H9 (cell line): ENCODE measurements at regions not wholly inside any gene's neighbourhood (a gene's known extent, or its start where the extent isn't known, plus 50 kb on each side); places are given as distances from the start of the nearest gene placed in this dataset.

Experiments
- DNase-seq: peaks from one replicate; pipeline ENCODE4 v3.0.0-alpha.2; 2017
- H2AFZ ChIP-seq: one replicate; pipeline ENCODE4 v1.6.1; 2013; ENCODE audit warnings: mild to moderate bottlenecking, low read length, control low read depth, moderate library complexity
- H2AK5ac ChIP-seq: 2 replicates; pipeline ENCODE4 v1.6.1; 2013; ENCODE audit warnings: low read length, control low read depth, mixed read lengths; ENCODE audit not compliant: insufficient read length
- H2BK120ac ChIP-seq: one replicate; pipeline ENCODE4 v1.6.1; 2013; ENCODE audit warnings: low read depth, mild to moderate bottlenecking, low read length, control low read depth, inconsistent platforms; ENCODE audit not compliant: poor library complexity, severe bottlenecking
- H2BK12ac ChIP-seq: 2 replicates; pipeline ENCODE4 v1.6.1; 2013; ENCODE audit warnings: low read length, control low read depth, mixed read lengths, low read depth; ENCODE audit not compliant: insufficient read length
- H2BK15ac ChIP-seq: 2 replicates; pipeline ENCODE4 v1.6.1; 2013; ENCODE audit warnings: low read depth, low read length, control low read depth
- H2BK20ac ChIP-seq: one replicate; pipeline ENCODE4 v1.6.1; 2013; ENCODE audit warnings: low read depth, mild to moderate bottlenecking, low read length, control low read depth, inconsistent platforms; ENCODE audit not compliant: poor library complexity, severe bottlenecking
- H2BK5ac ChIP-seq: 2 replicates; pipeline ENCODE4 v1.6.1; 2013; ENCODE audit warnings: low read length, control low read depth, mixed read lengths; ENCODE audit not compliant: insufficient read length
- H3K14ac ChIP-seq: 2 replicates; pipeline ENCODE4 v1.6.1; 2013; ENCODE audit warnings: low read length, control low read depth; ENCODE audit not compliant: insufficient read depth
- H3K18ac ChIP-seq: 2 replicates; pipeline ENCODE4 v1.6.1; 2013; ENCODE audit warnings: low read depth, mild to moderate bottlenecking, mixed read lengths, low read length, control low read depth; ENCODE audit not compliant: insufficient read length
- H3K23ac ChIP-seq: 2 replicates; pipeline ENCODE4 v1.6.1; 2013; ENCODE audit warnings: low read length, control low read depth, mixed read lengths, low read depth; ENCODE audit not compliant: insufficient read length
- H3K23me2 ChIP-seq: 2 replicates; pipeline ENCODE4 v1.6.1; 2013; ENCODE audit warnings: low read depth, mild to moderate bottlenecking, mixed read lengths, low read length, control low read depth; ENCODE audit not compliant: insufficient read length, poor library complexity, severe bottlenecking
- H3K27ac ChIP-seq: 2 replicates; pipeline ENCODE4 v1.5.1; 2013; ENCODE audit warnings: low read length, control low read depth, mixed read lengths, low read depth; ENCODE audit not compliant: insufficient read length
- H3K27me3 ChIP-seq: 2 replicates; pipeline ENCODE4 v1.6.1; 2013; ENCODE audit warnings: low read length, control low read depth, inconsistent platforms; ENCODE audit not compliant: insufficient read depth
- H3K4ac ChIP-seq: 2 replicates; pipeline ENCODE4 v1.6.1; 2013; ENCODE audit warnings: low read depth, mild to moderate bottlenecking, control low read depth, inconsistent platforms, low read length, moderate library complexity
- H3K4me1 ChIP-seq: 2 replicates; pipeline ENCODE4 v1.6.1; 2013; ENCODE audit warnings: low read length, control low read depth, inconsistent platforms; ENCODE audit not compliant: insufficient read depth
- H3K4me2 ChIP-seq: 2 replicates; pipeline ENCODE4 v1.6.1; 2013; ENCODE audit warnings: low read length, control low read depth, mixed read lengths; ENCODE audit not compliant: insufficient read length, insufficient read depth
- H3K56ac ChIP-seq: 2 replicates; pipeline ENCODE4 v1.6.1; 2013; ENCODE audit warnings: low read depth, mild to moderate bottlenecking, mixed read lengths, low read length, control low read depth; ENCODE audit not compliant: insufficient read length
- H3K79me1 ChIP-seq: 2 replicates; pipeline ENCODE4 v1.6.1; 2013; ENCODE audit warnings: low read depth, mild to moderate bottlenecking, moderate library complexity, low read length, control low read depth, inconsistent platforms; ENCODE audit not compliant: insufficient read depth, poor library complexity, severe bottlenecking
- H3K79me2 ChIP-seq: 2 replicates; pipeline ENCODE4 v1.6.1; 2013; ENCODE audit warnings: low read length, control low read depth, inconsistent platforms; ENCODE audit not compliant: insufficient read depth
- H3K9ac ChIP-seq: 2 replicates; pipeline ENCODE4 v1.6.1; 2013; ENCODE audit warnings: low read length, control low read depth, mixed read lengths; ENCODE audit not compliant: insufficient read length; ENCODE audit errors: extremely low read depth
- H3K9me3 ChIP-seq: one replicate; pipeline ENCODE4 v1.6.1; 2013; ENCODE audit warnings: low read depth, low read length, inconsistent platforms; ENCODE audit not compliant: control insufficient read depth
- H3T11ph ChIP-seq: one replicate; pipeline ENCODE4 v1.6.1; 2013; ENCODE audit warnings: mild to moderate bottlenecking, low read length, control low read depth, inconsistent platforms
- H4K20me1 ChIP-seq: one replicate; pipeline ENCODE4 v1.6.1; 2013; ENCODE audit not compliant: control insufficient read depth, insufficient read length, insufficient read depth
- H4K5ac ChIP-seq: 2 replicates; pipeline ENCODE4 v1.6.1; 2013; ENCODE audit warnings: low read depth, mild to moderate bottlenecking, mixed read lengths, low read length, control low read depth; ENCODE audit not compliant: insufficient read length
- H4K8ac ChIP-seq: replicated peaks from 2 replicates; pipeline ENCODE4 v1.6.1; 2013; ENCODE audit warnings: low read length, control low read depth, mixed read lengths, low read depth; ENCODE audit not compliant: insufficient read length
- H4K91ac ChIP-seq: 2 replicates; pipeline ENCODE4 v1.6.1; 2013; ENCODE audit warnings: low read depth, mild to moderate bottlenecking, moderate library complexity, mixed read lengths, low read length, control low read depth; ENCODE audit not compliant: insufficient read length
- H3K27ac Mint-ChIP-seq, 3 experiments: 2 replicates in 2 of 3; 3 replicates in 1 of 3; pipeline ENCODE4 v1.8.0; 2020 to 2021; ENCODE audit warnings: mixed read lengths in 3 of 3, mild to moderate bottlenecking in 1 of 3, moderate library complexity in 1 of 3
- H3K27me3 Mint-ChIP-seq: 2 replicates; pipeline ENCODE4 v1.8.0; 2021; ENCODE audit warnings: low read depth, mild to moderate bottlenecking, moderate library complexity, mixed read lengths
- H3K36me3 Mint-ChIP-seq, 3 experiments: 2 replicates in 2 of 3; 3 replicates in 1 of 3; pipeline ENCODE4 v1.8.0; 2020 to 2021; ENCODE audit warnings: low read depth in 3 of 3, mixed read lengths in 3 of 3; ENCODE audit not compliant: insufficient read depth in 1 of 3
- H3K4me1 Mint-ChIP-seq, 2 experiments: 2 replicates each; pipeline ENCODE4 v1.8.0; 2020; ENCODE audit warnings: mixed read lengths in 2 of 2
- H3K4me3 Mint-ChIP-seq, 2 experiments: 2 replicates in 1 of 2; 3 replicates in 1 of 2; pipeline ENCODE4 v1.8.0; 2020 to 2021; ENCODE audit warnings: mild to moderate bottlenecking in 2 of 2, mixed read lengths in 2 of 2, moderate library complexity in 1 of 2
- H3K9me3 Mint-ChIP-seq, 2 experiments: 2 replicates in 1 of 2; 3 replicates in 1 of 2; pipeline ENCODE4 v1.8.0; 2020; ENCODE audit warnings: mild to moderate bottlenecking in 2 of 2, mixed read lengths in 2 of 2, moderate library complexity in 1 of 2
- WGBS: extraction: QIAGEN DNeasy Blood & Tissue Kit; methylation state at CpG from one replicate; pipeline ENCODE4 v1.1.7; 2013; ENCODE audit warnings: missing lambda C conversion rate, low lambda C conversion rate, mixed read lengths; ENCODE audit not compliant: insufficient read length; ENCODE audit errors: extremely low coverage; 5-methylcytosine and 5-hydroxymethylcytosine counted together
- TF ChIP-seq, protein P1 (sequence below): fragments of 200-600 bp; sonication (generic); conservative IDR thresholded peaks from 3 replicates; pipeline ENCODE4 v1.8.0; 2021; ENCODE audit warnings: antibody characterized with exemption, mild to moderate bottlenecking

GRCh38 chr2:37556256-37556655, 115.2 kb downstream of the CDC42EP3 start:
- no peaks in the 10 kb centered on the region for H3K9me3 ChIP-seq
- no peak overlapping the region for H4K91ac ChIP-seq
- no peak overlapping the region for H3K27ac ChIP-seq
- TF ChIP-seq, protein P1, sequence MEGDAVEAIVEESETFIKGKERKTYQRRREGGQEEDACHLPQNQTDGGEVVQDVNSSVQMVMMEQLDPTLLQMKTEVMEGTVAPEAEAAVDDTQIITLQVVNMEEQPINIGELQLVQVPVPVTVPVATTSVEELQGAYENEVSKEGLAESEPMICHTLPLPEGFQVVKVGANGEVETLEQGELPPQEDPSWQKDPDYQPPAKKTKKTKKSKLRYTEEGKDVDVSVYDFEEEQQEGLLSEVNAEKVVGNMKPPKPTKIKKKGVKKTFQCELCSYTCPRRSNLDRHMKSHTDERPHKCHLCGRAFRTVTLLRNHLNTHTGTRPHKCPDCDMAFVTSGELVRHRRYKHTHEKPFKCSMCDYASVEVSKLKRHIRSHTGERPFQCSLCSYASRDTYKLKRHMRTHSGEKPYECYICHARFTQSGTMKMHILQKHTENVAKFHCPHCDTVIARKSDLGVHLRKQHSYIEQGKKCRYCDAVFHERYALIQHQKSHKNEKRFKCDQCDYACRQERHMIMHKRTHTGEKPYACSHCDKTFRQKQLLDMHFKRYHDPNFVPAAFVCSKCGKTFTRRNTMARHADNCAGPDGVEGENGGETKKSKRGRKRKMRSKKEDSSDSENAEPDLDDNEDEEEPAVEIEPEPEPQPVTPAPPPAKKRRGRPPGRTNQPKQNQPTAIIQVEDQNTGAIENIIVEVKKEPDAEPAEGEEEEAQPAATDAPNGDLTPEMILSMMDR: no peak
- H3K79me1 ChIP-seq: no peaks in the 10 kb centered on the region
- H4K5ac ChIP-seq: no peak overlapping the region
- H3K23me2 ChIP-seq: no peaks in the 10 kb centered on the region
- H4K8ac ChIP-seq: no peak overlapping the region
- H3K4me1 ChIP-seq: no peaks in the 10 kb centered on the region
- no peak overlapping the region for H3K4me2 ChIP-seq
- no peaks in the 10 kb centered on the region for H3K27me3 Mint-ChIP-seq
- H3K18ac ChIP-seq: no peak overlapping the region
- WGBS: no CpG with 5 or more reads among the region's 3 CpGs
- DNase-seq: no peak
- H2AK5ac ChIP-seq: no peak overlapping the region
- H3K79me2 ChIP-seq: no peaks in the 10 kb centered on the region
- no peak overlapping the region for H3K56ac ChIP-seq
- H2BK20ac ChIP-seq: no peak overlapping the region
- H3K27me3 ChIP-seq: no peaks in the 10 kb centered on the region
- no peak overlapping the region for H3K14ac ChIP-seq
- H3K36me3 Mint-ChIP-seq: no peaks in the 10 kb centered on the region
- H3K23ac ChIP-seq: no peak overlapping the region
- H3K9ac ChIP-seq: no peak overlapping the region
- no peak overlapping the region for H3K4ac ChIP-seq
- H2BK12ac ChIP-seq: no peak overlapping the region
- H3K4me3 Mint-ChIP-seq: no peak overlapping the region
- no peak overlapping the region for H2BK15ac ChIP-seq
- H4K20me1 ChIP-seq: no peaks in the 10 kb centered on the region
- H3T11ph ChIP-seq: no peak overlapping the region
- H3K9me3 Mint-ChIP-seq: no peaks in the 10 kb centered on the region
- no peaks in the 10 kb centered on the region for H3K4me1 Mint-ChIP-seq
- no peak overlapping the region for H3K27ac Mint-ChIP-seq
- no peak overlapping the region for H2AFZ ChIP-seq
- H2BK120ac ChIP-seq: no peak overlapping the region
- H2BK5ac ChIP-seq: no peak overlapping the region
